NCI-H2107 treated with DMSO at 0.1 percent for 48 hours (cell line): ENCODE measurements at regions not wholly inside any gene's neighbourhood (a gene's known extent, or its start where the extent isn't known, plus 50 kb on each side); places are given as distances from the start of the nearest gene placed in this dataset.

Experiments used
- DNase-seq: peaks from one replicate; lab custom pipeline; 2025; ENCODE audit not compliant: unreplicated experiment; lab: John Stamatoyannopoulos, UW

DNA sequence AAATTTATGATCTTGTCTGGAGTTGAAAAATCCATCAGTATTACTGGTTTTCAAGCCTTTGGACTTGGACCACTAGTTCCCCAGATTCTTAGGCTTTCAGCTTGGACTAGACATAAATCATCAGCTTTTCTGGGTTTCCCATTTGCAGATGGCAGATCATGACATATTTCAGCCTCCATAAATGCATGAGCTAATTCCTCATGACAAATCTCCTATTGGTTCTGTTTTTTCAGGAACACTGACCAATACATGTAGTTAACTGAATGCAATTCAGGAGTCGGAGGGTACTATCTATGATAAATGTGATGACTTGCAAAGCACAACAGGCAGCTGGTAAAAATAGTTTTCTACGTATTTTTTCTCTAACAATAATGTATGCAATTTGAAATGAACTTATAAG is 635.6 kb downstream of the TRAM1L1 start:
- DNase-seq, result no peak

DNA sequence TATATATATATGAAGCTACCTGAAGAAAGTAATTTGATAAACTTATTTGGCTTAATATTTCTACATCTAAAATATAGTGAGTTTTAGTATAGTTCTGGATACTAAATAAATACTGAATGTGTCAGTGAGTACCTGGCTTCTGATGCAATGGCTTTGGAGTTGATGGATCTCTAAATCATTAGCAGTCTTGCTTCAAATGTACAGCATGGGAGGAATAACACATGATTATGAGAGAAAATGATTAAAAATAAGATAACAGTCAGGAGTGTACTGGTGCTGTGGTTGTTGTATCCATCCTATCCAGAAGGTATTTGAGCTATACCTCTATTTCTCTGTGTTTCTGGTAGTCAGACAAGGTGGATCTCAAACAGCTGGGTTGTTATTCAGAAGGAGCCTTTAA is 641.3 kb downstream of the TRAM1L1 start:
- no peak for DNase-seq

DNA sequence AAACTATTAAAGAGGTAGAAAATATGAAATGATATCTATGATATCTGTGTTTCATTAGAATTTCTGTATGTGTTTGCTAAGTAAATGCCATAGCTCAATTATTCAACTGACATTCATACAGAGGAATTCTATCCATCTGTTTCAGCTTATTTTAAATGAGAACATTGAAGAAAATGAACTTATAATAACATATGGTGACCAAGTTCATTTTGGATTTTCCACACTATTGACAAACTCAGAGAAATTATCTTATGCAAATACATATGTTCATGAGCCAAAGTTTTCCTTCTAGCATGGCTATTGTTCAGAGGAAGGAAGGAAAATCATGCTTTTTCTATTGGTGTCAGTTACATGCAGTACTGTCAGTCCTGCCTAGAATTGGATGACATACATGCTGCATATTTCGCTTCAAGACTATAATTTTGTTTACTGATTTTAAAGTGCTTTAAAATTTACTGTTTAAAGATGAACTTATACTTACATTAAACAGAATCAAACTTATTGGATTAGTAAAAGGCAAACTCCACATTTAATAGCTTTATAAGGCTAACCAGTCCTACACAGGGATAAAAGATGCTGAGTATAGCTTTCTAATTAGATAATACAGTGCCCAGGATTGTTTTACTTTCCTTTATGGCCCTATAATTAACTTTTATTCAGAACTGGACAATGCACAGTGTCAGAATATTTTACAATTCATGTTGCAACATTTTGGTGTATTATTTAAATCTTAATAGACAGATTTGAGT is 646.2 kb downstream of the TRAM1L1 start:
- DNase-seq, result no peak

DNA sequence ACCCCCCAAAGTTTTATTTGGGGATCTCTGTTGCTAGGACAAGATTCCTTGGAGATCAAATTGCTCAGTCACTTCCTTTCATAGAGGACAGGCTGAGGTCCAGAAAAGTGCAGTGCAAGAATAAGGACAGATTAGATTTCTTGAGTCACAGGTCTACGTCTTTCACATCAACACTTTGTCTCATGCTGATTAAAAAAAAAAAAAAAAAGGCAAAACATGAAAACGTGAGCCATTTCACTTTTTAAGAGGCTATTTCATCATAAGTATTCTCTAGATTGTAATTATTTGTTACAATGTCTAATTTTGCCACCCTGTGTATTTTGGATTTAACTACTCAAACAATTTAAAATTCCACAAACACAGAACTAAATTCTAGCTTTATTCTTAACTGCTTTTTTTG is 647.0 kb downstream of the TRAM1L1 start:
- no peak for DNase-seq

- DNase-seq, result no peak
Observed at GRCh38 chr4:116427666-116428065, 657.7 kb downstream of the TRAM1L1 start.

DNA sequence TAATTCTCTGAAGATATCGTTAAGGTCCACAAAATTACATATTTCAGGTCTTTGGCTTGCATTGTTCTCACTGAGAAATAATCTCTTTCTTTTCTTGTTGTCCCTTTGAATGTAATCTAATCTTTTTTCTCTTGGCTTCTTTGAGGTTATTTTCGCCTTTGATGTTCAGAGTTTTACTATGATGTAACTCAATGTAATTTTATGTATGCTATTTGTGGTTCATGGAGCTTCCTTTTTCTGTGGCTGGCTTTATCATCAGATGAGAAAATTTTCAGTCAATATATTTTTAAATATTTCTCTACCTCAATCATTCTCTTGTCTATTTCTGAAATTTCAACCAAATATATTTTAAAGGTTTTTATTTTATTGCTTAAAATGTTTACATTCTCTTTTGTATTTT is 672.2 kb downstream of the TRAM1L1 start:
- DNase-seq, result no peak

GRCh38 chr4:116401293-116401692 is 684.1 kb downstream of the TRAM1L1 start:
- no peak for DNase-seq

DNA sequence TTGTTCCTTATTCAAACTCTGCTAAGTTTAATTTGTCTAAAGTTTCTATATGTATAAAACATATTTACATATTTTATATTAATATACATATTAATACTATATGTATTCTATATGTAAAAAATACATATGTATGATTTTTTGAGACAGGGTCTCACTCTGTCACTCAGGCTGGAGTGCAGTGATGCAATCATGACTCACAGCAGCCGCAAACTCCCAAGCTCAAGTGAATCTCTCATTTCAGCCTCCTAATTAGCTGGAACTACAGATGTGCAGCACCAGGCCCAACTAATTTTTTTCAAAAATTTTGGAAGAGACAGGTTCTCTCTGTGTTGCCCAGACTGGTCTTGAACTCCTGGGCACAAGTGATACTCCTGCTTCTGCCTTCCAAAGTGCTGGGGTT is 684.9 kb downstream of the TRAM1L1 start:
- DNase-seq, result no peak

GRCh38 chr4:116397714-116398113 is 687.7 kb downstream of the TRAM1L1 start:
- no peak for DNase-seq

- DNase-seq, result no peak
Observed at GRCh38 chr4:116397291-116397690, 688.1 kb downstream of the TRAM1L1 start.

DNA sequence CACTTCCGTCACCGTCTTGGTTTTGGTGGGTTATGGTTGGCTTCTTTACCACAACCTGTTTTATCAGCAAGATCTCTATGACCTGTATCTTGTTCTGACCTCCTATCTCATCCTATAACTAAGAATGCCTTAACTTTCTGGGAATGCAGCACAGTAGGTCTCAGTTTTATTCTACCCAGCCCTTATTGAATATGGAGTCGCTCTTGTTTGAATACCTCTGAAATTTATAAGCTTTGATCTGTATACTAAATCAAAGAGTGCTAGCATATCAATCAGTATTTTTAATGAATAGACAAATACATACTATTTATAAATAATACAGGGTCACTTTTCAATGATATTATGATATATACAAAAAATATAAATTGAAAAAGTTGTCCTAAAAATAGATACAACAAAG is 690.0 kb downstream of the TRAM1L1 start:
- no peak for DNase-seq

DNA sequence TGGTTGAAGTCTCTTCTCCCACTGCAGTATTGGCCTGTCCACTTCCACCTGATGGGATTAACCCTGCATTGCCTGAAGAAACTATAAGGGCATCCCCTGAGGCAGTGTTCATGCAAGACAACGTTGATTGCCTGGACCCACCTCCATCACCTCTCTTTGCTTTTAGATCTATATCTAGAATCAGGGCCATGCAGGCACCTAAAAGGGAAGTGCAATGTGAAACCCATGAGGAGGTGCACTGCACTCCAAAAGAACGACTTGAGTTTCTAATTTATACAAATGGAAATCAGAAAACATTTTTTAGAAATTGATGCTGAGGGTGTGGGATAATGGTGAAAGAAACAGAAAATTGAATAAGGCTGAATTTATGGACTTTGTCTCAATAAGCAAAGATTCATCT is 694.4 kb downstream of the TRAM1L1 start:
- DNase-seq, result no peak

DNA sequence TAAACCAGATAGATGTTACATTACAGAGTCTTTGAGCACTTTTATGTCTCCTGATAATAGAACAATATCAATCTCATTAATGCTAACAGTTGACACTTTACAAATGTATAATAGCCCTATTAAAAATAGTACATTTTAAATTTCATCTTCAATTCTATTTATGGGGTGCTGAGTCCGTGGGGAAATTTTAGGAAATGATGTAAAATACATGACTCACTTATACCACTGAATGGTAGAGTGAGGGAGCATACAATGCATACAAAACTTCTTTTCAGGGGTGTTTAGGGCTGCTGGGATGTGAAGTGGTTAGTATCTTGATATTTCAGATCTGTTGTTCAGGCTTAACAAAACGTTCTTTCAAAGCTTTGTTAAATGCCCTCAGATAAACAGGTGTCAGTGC is 696.2 kb downstream of the TRAM1L1 start:
- DNase-seq, result no peak

- no peak for DNase-seq
Observed at GRCh38 chr4:116387937-116388474, 697.4 kb downstream of the TRAM1L1 start.

- DNase-seq, result no peak
Observed at GRCh38 chr4:116386856-116387255, 698.5 kb downstream of the TRAM1L1 start.

DNA sequence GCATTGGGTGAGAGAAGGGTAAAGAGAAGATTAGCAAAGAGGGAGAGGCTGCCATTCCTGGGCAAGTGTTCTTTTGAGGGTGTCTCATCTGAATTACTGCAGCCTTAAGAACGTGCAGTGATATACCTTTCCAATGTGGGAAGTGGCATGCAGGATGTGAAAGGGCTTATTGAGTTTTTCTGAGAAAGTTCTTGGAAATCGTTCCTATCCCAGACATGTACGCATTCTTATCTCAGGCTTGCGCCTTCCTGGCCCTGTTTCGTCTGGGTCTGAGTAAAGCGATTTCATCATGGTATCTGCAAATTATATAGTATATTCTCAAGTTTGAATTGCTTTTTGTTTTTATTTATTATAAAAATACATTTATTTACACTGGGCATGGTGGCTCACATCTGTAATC is 699.8 kb downstream of the TRAM1L1 start:
- no peak for DNase-seq

DNA sequence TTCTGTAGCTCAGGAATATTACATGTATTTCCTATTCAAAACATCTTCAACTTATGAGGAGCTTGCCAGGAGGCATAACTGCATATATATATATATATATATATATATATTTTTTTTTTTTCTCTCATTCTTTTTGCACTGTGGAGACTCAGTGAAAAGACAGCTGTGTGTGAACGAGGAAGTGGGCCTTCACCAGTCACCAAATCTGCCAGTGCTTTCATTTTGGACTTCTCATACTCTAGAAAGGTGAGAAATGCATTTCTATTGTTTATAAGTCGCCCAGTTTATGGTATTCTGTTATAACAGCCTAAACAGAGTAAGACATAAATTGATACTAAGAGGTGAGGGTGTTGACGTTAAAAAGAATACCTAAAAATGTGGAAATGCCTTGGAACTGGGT is 710.6 kb downstream of the TRAM1L1 start:
- DNase-seq, result no peak

DNA sequence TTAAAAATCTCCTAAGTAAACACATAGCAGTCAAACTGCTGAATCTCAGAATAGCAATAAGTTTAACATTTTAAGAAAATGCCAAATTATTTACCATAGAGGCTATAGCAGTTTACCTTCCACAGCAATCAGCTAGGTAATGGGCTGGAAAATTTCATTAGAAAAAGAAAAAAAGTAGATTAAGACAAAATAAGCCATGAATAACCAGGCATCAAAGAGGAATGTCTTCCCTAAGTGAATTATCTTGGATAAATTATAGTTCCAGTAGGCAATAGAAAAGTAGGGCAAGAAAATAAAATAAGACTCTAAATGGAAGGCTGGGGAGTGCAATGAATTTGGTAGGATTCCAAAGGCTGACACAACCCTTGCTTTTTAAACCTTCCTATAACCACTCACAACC is 722.8 kb downstream of the TRAM1L1 start:
- DNase-seq, result no peak

DNA sequence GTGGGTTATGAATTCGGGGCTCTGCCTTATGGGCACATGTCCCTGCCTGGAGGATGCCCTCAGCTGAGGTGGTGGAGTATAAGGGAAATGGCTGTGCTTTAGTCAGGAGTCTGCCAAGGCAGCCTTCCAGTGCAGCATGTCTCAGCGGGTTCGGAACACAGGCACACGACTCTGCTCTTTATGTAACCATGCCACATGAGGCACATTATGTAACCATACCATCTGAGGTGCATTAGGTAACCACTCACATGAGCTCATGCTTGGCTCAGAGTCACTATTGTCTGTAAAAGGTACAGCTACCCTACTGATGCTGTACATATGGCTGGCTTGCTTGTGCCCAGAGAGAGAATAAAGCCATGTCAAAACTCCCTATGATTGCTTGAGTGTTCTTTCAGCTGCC is 723.6 kb downstream of the TRAM1L1 start:
- no peak for DNase-seq

- DNase-seq, result peak; percentile 0
Observed at GRCh38 chr4:116358633-116359222, 726.6 kb downstream of the TRAM1L1 start.

GRCh38 chr4:116357758-116358157 is 727.6 kb downstream of the TRAM1L1 start:
- DNase-seq, result no peak

GRCh38 chr4:116346750-116347149 is 738.6 kb downstream of the TRAM1L1 start:
- DNase-seq, result no peak

DNA sequence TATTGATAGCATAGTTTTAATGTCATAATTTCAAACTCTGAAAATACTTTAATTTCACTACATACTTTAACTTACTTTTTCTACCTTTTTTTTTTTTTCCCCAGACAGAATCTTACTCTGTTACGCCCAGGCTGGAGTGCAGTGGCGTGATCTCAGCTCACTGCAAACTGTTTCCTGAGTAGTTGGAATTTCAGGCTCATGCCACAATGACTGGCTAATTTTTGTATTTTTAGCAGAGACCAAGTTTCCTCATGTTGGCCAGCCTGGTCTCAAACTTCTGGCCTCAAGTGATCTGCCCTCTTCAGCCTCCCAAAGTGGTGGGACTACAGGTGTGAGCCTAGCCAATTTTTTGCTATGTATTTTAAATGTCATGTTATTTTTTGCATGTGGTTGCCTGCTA is 741.6 kb downstream of the TRAM1L1 start:
- no peak for DNase-seq
